ENCODE measurements at regions not wholly inside any gene's neighbourhood (a gene's known extent, or its start where the extent isn't known, plus 50 kb on each side); places are given as distances from the start of the nearest gene placed in this dataset.

DNA sequence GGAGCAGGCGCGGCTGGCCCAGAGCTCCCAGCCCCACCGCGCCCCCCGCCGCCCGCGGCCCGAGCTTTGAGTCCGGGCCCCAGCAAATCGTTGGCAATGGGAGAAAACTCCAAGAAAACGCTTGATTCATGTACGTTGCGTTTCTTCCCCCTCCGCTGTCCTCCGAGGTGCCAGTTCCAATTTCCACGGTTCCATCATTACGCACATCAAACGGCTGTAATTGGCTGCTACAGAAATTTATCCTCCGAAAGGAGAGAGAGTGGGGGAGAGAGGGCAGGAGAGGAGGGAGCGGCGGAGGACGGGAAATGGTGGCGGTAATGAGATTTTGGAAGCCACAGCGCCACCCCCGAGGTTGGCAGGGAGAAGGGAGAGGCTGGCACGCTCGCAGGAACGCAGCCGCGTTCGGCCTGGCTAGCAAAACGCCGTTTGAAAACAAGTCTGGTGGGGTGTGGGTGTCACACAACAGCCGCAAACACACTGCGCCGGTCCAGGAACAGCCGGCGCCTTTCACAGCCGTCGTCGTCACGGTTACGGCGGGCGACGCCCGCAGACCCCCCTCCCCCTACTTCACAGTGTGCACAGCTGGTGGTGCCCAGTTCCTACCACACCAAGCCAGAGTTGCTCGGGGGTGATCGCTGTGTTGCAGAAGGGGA is 57.5 kb downstream of the UNCX start:
- no peak overlapping the region for H3K27ac ChIP-seq
- TF ChIP-seq, protein P1, sequence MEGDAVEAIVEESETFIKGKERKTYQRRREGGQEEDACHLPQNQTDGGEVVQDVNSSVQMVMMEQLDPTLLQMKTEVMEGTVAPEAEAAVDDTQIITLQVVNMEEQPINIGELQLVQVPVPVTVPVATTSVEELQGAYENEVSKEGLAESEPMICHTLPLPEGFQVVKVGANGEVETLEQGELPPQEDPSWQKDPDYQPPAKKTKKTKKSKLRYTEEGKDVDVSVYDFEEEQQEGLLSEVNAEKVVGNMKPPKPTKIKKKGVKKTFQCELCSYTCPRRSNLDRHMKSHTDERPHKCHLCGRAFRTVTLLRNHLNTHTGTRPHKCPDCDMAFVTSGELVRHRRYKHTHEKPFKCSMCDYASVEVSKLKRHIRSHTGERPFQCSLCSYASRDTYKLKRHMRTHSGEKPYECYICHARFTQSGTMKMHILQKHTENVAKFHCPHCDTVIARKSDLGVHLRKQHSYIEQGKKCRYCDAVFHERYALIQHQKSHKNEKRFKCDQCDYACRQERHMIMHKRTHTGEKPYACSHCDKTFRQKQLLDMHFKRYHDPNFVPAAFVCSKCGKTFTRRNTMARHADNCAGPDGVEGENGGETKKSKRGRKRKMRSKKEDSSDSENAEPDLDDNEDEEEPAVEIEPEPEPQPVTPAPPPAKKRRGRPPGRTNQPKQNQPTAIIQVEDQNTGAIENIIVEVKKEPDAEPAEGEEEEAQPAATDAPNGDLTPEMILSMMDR (IDR thresholded peaks at IDR 0.05; ENCODE audit: low read depth, low read length), result no peak
- no peak overlapping the region for H3K4me3 ChIP-seq (ENCODE audit: low read depth, low read length)
- no peak for DNase-seq
- no peaks in the 10 kb centered on the region for H3K9me3 ChIP-seq (ENCODE audit: severe bottlenecking)
- no peaks in the 10 kb centered on the region for H3K27me3 ChIP-seq (ENCODE audit: insufficient read depth, low read depth, severe bottlenecking)
- H3K36me3 ChIP-seq, result no peaks in the 10 kb centered on the region

DNA sequence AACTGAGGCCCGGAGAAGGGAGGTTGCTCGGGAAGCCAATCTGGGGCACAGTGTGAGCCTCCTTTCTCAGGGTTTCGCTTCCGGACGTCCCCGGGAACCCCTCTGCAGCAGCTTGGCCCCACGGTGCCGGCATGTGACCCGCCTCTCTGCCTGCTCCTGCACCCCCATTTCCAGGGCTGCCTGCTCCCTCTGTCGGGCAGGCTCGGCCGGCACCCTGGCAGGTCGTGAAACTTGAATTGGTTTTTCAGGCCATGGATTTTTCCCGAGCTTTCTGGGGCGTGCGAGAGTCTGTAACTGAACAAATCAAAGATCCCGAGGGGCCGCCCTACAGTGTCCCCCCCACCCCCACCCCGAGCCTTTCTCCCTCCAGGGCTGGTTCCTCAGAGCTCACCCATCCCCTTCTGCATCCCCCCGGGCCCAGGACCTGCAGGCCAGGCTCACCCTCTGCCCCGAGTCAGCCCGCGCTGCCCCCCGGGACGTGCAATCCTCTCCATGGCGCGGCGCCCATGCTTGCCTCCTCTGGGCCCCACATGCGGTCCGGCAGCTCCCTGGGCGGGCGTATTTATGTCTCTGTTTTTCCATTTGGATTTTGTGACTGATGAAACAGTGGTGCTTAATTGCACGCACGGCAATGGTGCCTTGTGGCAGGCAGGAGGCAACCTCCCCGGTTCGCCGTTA is 58.1 kb downstream of the UNCX start:
- TF ChIP-seq, protein P1 (IDR thresholded peaks at IDR 0.05; ENCODE audit: low read depth, low read length), result no peak
- Histone ChIP-seq H3K9me3 (ENCODE audit: severe bottlenecking) (no peaks in the 10 kb centered on the region), H3K36me3 (no peaks in the 10 kb centered on the region), H3K27me3 (ENCODE audit: insufficient read depth, low read depth, severe bottlenecking) (no peaks in the 10 kb centered on the region), H3K4me3 (ENCODE audit: low read depth, low read length) (no peak overlapping the region), H3K27ac (no peak overlapping the region)
- DNase-seq, result no peak

DNA sequence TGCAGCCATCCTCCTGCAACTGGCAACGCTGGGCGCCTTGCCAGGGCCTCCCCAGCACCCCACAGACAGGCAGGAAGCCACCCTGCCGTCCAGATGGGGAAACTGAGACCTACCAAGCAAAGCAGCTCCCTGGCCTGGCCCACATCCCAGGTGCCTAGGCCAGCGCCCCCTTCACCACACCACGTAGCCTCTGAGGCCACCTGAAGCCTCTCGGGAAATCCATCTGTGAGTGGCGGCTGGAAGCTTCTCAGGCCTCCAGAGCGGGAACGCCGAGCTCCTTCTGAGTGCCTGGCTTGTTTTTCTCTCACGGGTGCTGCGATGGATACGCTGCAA is 58.7 kb downstream of the UNCX start:
- H3K27ac ChIP-seq, result no peak overlapping the region
- DNase-seq, result no peak

DNA sequence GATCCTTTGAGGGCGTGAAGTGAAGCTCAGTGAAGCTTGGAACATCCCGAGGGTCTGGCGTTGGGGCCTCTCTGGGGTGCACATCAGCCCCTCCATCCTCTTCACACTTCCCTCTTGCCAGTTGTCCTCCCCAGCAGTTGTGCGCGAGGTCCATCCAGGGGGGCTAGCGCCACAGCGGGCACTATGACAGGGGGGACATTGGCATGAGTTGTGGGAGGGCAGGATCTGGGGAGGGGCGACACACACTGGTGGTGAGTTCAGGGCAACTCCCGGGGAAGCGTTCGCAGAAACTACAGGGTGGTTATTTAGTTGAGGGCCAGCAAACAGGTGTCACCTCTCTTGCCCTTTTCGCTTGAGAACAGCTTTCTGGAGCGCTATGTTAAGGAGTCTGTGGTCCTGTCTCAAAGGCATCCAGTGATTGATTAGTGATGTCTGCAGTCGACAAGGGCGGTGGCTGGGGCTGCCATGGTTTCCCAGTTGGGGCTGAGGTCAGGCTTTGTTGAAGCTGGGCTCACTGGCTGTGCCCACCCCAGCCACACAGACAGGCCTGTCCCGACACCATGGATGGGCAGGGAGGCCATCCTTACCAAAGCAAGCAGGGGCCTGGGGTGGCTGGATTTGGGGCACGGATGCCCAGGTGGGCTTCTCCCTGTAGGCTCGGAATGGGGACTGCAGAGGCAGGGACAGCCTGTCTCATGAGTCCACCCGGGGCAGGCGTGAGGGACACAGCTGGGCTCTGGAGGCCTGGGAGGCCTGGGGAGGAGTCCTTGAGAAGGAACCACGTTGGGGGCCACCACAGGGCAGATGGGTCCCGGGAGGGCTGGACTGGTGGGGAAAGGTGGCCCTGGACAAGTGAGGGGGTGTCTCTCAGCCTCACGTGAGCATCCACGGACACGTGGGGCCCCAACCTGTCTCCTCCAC is 59.4 kb downstream of the UNCX start:
- Histone ChIP-seq H3K27me3 (ENCODE audit: insufficient read depth, low read depth, severe bottlenecking) (no peaks in the 10 kb centered on the region), H3K27ac (no peak overlapping the region), H3K36me3 (no peaks in the 10 kb centered on the region), H3K4me3 (ENCODE audit: low read depth, low read length) (no peak overlapping the region), H3K9me3 (ENCODE audit: severe bottlenecking) (no peaks in the 10 kb centered on the region)
- TF ChIP-seq, protein P1 (IDR thresholded peaks at IDR 0.05; ENCODE audit: low read depth, low read length), result no peak
- DNase-seq, result no peak

More for the DNA sequence above, 58.7 kb downstream of the UNCX start:
- TF ChIP-seq, protein P1 (IDR thresholded peaks at IDR 0.05; ENCODE audit: low read depth, low read length), result no peak
- no peaks in the 10 kb centered on the region for H3K36me3 ChIP-seq
- no peaks in the 10 kb centered on the region for H3K27me3 ChIP-seq (ENCODE audit: insufficient read depth, low read depth, severe bottlenecking)
- H3K4me3 ChIP-seq (ENCODE audit: low read depth, low read length), result no peak overlapping the region
- H3K9me3 ChIP-seq (ENCODE audit: severe bottlenecking), result no peaks in the 10 kb centered on the region

DNA sequence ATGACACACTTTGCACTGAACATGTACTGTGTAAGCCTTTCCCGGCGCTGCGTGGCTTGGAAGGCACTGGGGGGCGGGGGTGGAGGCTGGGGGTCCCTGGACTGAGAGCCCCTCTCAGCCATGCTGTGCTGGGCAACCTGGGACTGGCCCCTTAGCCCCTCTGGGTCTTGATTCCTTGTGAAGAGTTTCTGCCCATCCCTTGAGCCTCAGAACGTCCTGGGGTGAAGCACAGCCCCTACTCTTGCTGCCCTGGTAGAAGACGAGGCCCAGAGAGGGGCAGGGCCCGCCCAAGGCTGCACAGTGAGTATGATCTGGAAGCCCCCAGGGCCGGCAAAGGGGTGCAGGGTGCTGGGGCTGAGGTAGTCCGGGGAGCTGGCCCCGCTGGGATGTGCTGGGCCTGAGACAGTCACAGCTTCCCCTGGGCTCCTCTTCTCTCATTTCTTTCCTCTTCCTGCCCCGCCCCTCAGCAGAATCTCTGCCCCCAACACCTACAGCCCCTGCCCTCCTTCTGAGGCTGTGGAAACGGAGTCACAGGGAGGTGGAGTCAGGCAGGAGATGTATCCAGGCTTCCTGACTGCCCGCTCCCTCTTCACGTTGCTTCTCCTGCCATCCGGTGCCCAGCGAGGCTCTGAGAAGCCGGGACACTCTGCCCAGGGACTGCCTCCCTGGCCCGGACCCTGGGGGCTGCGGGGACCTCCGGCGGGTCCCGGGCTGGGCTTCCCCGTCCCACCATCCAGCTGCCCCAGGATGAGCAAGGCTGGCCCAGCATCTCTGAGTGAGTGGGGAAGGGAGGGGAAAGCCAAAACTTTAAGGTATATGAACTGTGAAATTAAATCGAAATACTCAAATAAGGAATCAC is 60.5 kb downstream of the UNCX start:
- no peaks in the 10 kb centered on the region for H3K27me3 ChIP-seq (ENCODE audit: insufficient read depth, low read depth, severe bottlenecking)

More for the DNA sequence above, 60.5 kb downstream of the UNCX start:
- Histone ChIP-seq H3K27ac (no peak overlapping the region), H3K36me3 (no peaks in the 10 kb centered on the region), H3K9me3 (ENCODE audit: severe bottlenecking) (no peaks in the 10 kb centered on the region), H3K4me3 (ENCODE audit: low read depth, low read length) (no peak overlapping the region)
- DNase-seq, result no peak
- TF ChIP-seq, protein P1 (IDR thresholded peaks at IDR 0.05; ENCODE audit: low read depth, low read length), result no peak

Measured in WERI-Rb-1 (cell line).